ENCODE measurements at regions not wholly inside any gene's neighbourhood (a gene's known extent, or its start where the extent isn't known, plus 50 kb on each side); places are given as distances from the start of the nearest gene placed in this dataset.
A peak's percentile ranks its signal among the peaks of the same experiment; 100 is the strongest.

DNA sequence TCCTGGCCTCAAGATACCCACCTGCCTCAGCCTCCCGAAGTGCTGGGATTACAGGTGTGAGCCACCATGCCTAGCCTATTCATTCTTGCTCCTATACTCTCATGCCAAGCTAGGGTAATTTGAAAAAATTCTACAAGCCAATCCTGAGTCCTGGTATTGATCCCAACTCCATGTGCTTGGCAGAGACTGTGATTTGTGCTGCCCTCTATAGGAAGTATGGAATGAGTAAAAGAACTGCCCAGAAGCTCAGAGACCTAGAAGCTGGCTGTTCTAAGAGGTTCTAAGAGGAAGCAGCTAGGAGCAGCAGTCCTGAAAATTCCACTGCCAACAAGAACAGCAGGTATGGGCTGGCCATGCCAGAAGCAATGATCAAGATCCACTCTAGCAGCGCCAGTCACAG, 402.5 kb downstream of the PCNX1 start:
- Histone ChIP-seq H3K9me2 (replicated peaks; ENCODE audit: low read depth, low read length) (no peaks in the 10 kb centered on the region), H3K79me2 (ENCODE audit: insufficient read depth, low read length) (no peaks in the 10 kb centered on the region), H3K4me3 (ENCODE audit: low read length, poor library complexity, severe bottlenecking) (no peak overlapping the region), H2AFZ (ENCODE audit: low read length) (no peak overlapping the region), H4K20me1 (ENCODE audit: insufficient read depth, low read length, poor library complexity, severe bottlenecking) (no peaks in the 10 kb centered on the region), H3K27me3 (ENCODE audit: insufficient read depth, low read length, poor library complexity, severe bottlenecking) (no peaks in the 10 kb centered on the region), H3K4me1 (ENCODE audit: insufficient read depth, low read length, poor library complexity, severe bottlenecking) (no peaks in the 10 kb centered on the region), H3K9me3 (ENCODE audit: insufficient read depth, low read depth, low read length) (peaks cover 6% of the 10 kb centered on the region; the same call in 1 of the 2 replicates), H3K4me2 (ENCODE audit: low read depth, low read length, poor library complexity, severe bottlenecking) (no peak overlapping the region), H3K9ac (ENCODE audit: low read depth, low read length, poor library complexity, severe bottlenecking) (no peak overlapping the region), H3F3A (ENCODE audit: low read depth) (no peaks in the 10 kb centered on the region), H3K36me3 (ENCODE audit: insufficient read depth, low read length) (no peaks in the 10 kb centered on the region)
- TF ChIP-seq, protein P1, sequence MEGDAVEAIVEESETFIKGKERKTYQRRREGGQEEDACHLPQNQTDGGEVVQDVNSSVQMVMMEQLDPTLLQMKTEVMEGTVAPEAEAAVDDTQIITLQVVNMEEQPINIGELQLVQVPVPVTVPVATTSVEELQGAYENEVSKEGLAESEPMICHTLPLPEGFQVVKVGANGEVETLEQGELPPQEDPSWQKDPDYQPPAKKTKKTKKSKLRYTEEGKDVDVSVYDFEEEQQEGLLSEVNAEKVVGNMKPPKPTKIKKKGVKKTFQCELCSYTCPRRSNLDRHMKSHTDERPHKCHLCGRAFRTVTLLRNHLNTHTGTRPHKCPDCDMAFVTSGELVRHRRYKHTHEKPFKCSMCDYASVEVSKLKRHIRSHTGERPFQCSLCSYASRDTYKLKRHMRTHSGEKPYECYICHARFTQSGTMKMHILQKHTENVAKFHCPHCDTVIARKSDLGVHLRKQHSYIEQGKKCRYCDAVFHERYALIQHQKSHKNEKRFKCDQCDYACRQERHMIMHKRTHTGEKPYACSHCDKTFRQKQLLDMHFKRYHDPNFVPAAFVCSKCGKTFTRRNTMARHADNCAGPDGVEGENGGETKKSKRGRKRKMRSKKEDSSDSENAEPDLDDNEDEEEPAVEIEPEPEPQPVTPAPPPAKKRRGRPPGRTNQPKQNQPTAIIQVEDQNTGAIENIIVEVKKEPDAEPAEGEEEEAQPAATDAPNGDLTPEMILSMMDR (conservative IDR thresholded peaks at IDR 0.05; ENCODE audit: low read length), result peak; percentile 52
- TF ChIP-seq EZH2phosphoT487 (IDR thresholded peaks at IDR 0.05; ENCODE audit: borderline replicate concordance), result no peak

DNA sequence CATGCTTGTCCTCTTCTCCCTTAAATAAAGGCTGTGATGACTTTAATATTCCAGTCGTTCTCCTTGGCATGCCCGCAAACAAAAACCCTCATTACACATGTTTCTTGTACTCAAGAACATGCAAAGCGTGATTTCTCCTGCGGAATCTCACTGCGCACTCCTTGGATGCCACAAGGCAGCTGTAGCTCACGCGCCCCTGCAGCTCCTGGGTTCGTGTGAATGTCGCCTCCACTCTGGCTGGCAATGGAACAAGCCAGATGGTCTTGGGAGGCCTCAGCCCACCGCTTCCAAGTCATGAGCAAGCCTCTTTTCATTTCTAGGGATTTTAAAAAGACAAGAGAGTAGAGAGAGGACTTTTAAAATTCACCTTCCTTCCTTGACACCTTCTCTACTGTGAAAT, 403.8 kb downstream of the PCNX1 start:
- Histone ChIP-seq H3K4me2 (ENCODE audit: low read depth, low read length, poor library complexity, severe bottlenecking) (no peak overlapping the region), H3K9me3 (ENCODE audit: insufficient read depth, low read depth, low read length) (peaks cover 6% of the 10 kb centered on the region; the same call in 1 of the 2 replicates), H3K4me1 (ENCODE audit: insufficient read depth, low read length, poor library complexity, severe bottlenecking) (no peaks in the 10 kb centered on the region), H2AFZ (ENCODE audit: low read length) (no peak overlapping the region), H3K4me3 (ENCODE audit: low read length, poor library complexity, severe bottlenecking) (no peak overlapping the region), H3K27me3 (ENCODE audit: insufficient read depth, low read length, poor library complexity, severe bottlenecking) (no peaks in the 10 kb centered on the region), H4K20me1 (ENCODE audit: insufficient read depth, low read length, poor library complexity, severe bottlenecking) (no peaks in the 10 kb centered on the region), H3K79me2 (ENCODE audit: insufficient read depth, low read length) (no peaks in the 10 kb centered on the region), H3K36me3 (ENCODE audit: insufficient read depth, low read length) (no peaks in the 10 kb centered on the region), H3F3A (ENCODE audit: low read depth) (no peaks in the 10 kb centered on the region), H3K9me2 (replicated peaks; ENCODE audit: low read depth, low read length) (no peaks in the 10 kb centered on the region), H3K9ac (ENCODE audit: low read depth, low read length, poor library complexity, severe bottlenecking) (no peak overlapping the region)
- TF ChIP-seq EZH2phosphoT487 (IDR thresholded peaks at IDR 0.05; ENCODE audit: borderline replicate concordance), result no peak
- TF ChIP-seq, protein P1 (conservative IDR thresholded peaks at IDR 0.05; ENCODE audit: low read length), result no peak

DNA sequence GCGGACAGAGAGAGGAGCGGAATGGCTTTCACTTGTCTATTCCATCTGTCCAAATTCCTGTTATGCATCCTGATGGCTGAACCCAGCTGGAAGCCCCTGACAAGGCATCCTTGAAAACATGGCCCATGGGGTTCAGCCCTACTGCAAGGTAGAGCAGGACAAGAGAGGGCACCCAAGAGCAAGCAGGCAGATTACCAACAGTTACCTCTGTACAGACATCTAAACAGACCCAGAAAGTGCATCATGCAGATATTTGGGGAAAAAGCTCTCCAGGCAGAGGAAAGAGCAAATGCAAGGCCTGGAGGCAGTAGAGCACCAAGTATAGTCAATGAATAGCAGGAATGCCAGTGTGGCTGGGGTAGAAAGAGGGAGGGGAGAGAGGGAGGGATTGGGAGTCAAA, 407.5 kb downstream of the PCNX1 start:
- H3K36me3 ChIP-seq (ENCODE audit: insufficient read depth, low read length), result no peaks in the 10 kb centered on the region
- H3K4me2 ChIP-seq (ENCODE audit: low read depth, low read length, poor library complexity, severe bottlenecking), result no peak overlapping the region
- H3K4me3 ChIP-seq (ENCODE audit: low read length, poor library complexity, severe bottlenecking), result no peak overlapping the region
- no peaks in the 10 kb centered on the region for H3K79me2 ChIP-seq (ENCODE audit: insufficient read depth, low read length)
- no peaks in the 10 kb centered on the region for H3F3A ChIP-seq (ENCODE audit: low read depth)
- H3K9me3 ChIP-seq (ENCODE audit: insufficient read depth, low read depth, low read length), result peaks cover 6% of the 10 kb centered on the region; the same call in 1 of the 2 replicates
- no peak overlapping the region for H2AFZ ChIP-seq (ENCODE audit: low read length)
- H3K27me3 ChIP-seq (ENCODE audit: insufficient read depth, low read length, poor library complexity, severe bottlenecking), result no peaks in the 10 kb centered on the region
- TF ChIP-seq EZH2phosphoT487 (IDR thresholded peaks at IDR 0.05; ENCODE audit: borderline replicate concordance), result no peak
- TF ChIP-seq, protein P1 (conservative IDR thresholded peaks at IDR 0.05; ENCODE audit: low read length), result peak; percentile 39
- H3K4me1 ChIP-seq (ENCODE audit: insufficient read depth, low read length, poor library complexity, severe bottlenecking), result peaks cover 5% of the 10 kb centered on the region
- H4K20me1 ChIP-seq (ENCODE audit: insufficient read depth, low read length, poor library complexity, severe bottlenecking), result no peaks in the 10 kb centered on the region
- H3K9me2 ChIP-seq (replicated peaks; ENCODE audit: low read depth, low read length), result no peaks in the 10 kb centered on the region
- no peak overlapping the region for H3K9ac ChIP-seq (ENCODE audit: low read depth, low read length, poor library complexity, severe bottlenecking)

Data from Loucy (cell line).